ENCODE measurements at regions not wholly inside any gene's neighbourhood (a gene's known extent, or its start where the extent isn't known, plus 50 kb on each side); places are given as distances from the start of the nearest gene placed in this dataset.
A peak's percentile ranks its signal among the peaks of the same experiment; 100 is the strongest.
"Not testable (repeated sequence)": the region's sequence is repeated elsewhere in the genome, so short reads cannot be mapped to it uniquely, and the experiment has no call there.

DNA sequence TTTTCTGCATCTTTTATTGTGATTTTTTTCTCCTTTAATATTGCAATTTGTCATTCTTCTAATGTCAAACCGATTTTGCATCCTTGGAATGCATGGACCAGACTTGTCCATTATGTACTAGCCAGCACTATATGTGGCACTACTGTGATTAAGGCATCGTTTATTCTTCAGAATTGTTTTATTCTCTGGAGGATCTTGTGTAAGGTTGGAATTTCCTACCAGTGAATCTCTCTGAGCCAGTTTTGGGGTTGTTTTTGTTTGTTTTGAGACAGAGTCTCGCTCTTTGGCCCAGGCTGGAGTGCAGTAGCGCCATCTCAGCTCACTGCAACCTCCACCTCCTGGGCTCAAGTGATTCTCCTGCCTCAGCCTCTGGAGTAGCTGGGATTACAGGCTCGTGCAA, 58.5 kb downstream of the IGLL5 start:
- no peak for DNase-seq (ENCODE audit: low spot score)

DNA sequence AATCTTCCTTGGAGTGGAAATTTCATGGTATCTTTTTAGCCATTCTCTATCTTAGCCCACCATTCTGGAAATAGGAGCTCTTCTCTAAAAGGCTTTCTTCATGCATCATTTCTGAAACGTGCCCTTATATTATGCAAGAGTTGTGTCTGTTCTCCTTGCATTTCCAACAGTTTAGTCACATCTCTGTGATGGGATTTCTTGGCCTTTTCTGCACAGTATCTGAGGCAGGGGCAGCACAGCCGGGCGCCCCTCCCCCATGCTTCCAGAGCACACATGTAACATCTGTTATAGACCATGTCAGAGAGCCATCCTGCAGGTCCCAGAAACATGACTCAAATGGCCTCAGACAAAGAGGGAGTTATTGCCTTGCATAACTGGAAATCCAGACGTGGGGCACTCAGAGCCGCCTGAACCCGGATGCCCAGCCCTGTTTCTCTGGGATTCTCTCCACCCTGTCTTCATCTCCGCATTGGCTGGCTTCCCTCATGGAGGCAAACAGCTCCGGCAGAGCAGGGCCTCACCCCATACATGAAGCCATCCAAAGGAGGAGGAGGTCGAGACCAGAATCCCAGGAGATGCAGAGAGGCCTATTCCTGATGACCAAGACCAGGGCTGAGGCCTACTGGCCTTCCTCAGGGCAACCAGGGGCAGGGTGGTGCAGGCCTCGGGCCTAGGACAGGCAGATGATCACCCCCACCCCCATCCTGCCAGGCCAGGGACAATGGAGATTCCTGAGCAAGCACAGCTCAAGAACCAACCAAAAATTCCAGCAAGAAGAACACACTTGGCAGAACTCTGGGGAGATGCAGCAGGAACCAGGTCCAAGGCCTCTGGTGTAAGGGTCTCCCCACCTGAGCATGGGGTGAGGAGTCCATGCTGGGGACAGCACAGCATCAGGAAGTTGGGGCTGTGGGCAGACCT, 61.3 kb downstream of the IGLL5 start:
- no peak for DNase-seq (ENCODE audit: low spot score)

DNA sequence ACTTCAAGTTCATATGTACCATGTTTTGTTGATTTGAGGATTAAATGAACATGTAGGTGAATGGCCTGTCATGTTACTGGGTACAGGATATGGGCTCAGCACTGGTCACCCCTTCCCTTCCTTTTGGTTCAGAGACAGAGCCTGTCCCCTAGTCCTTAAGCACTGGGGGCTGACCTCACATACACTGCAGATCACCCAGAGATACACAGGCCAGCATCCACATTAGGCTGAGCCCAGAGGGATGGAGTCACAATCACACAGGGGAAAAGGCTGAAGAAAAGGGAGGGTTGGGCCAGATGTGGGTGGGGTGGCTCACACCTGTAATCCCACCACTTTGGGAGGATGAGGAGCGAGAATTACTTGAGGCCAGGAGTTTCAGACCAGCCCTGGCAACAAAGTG, 62.3 kb downstream of the IGLL5 start:
- no peak for DNase-seq (ENCODE audit: low spot score)

DNA sequence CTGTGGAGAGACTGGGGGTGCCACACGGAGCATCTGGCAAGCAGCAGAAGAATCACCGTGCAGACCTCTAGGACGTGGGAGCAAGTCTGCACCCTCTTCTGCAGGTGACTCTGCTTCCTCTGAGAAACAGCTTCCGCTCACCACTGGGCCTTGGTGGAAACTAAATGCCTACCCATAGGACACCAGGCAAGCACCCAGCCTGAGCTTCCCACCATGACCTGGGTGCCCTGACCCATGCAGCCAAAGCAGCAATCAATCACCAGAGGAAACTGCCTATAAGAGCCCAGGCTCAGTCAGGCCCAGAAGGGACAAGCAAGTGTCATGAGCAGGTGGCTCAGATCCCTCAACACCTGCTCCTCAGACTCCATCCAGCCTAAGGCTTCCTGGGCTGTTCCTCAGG, 63.4 kb downstream of the IGLL5 start:
- no peak for DNase-seq (ENCODE audit: low spot score)

DNA sequence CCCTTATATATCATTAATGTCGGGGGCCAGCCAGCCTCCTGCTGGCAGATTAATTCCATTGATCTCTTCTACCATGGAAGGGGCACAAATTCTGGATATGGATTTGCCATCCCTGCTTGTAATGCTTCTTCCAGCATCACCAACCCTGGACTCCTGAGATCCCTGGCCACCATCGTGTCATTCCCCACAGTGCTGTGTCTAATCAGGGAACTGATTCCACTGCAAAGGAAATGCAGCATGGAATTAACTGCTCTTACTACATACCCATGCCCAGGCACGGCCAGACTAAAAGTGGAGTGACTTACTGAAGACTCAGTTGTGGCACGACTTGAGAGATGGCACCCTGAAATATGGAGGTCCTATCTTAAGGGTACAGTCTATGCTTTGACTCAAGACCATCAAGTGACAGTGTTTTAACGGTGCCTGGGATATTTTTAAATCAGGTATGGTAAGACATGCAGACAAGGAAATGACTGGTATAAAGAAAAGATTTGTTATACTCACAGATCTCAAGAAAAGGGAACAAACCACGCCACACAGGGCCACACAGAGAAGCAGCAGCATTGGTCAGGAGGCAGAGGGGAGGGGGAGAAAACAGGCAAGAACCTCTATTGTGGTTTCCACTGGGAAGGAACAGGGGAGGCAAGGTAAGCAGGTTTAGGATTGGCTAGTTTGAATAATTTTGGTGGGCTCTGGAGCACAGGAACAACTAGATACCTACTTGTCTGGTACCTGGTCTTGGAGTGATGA, 65.1 kb downstream of the IGLL5 start:
- DNase-seq (ENCODE audit: low spot score) = no peak

DNA sequence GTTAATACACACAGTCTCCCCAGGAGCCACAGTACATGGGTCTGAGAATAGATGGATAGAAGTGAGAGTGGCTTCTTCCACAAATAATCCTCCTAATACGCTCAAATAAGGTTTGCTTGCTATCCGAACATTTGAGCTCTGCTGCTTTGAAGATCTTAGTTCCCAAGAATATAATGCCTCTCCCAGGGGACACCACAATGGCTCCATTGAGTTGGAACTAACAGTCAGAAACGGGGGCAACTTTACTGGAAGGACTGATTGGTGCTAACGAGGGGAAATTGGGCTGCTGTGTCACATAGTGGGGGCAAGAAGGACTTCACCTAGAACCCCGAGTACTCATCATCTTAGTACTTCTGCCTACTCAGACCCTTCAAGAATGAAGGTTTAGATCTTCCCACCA, 66.2 kb downstream of the IGLL5 start:
- DNase-seq (ENCODE audit: low spot score) = no peak

DNA sequence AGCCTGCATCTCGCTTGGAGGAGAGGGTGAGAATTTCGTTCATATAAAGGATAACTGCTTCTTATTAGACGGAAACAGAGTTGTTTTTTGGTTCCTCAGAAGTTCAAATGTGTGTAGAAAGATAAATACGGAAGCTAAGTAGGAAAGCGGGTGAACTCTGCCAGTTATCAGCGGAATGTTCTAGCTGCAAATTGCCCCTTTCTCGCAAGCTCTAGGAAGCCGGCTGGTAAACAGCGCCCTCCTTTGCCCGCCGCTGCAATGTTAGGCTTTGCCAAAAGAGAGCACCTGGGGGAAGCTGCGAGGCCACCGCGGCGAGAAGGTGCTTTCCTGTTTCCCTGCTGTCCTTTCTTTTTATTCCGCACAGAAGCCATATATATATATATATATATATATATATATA, 67.0 kb downstream of the IGLL5 start:
- no peak for DNase-seq (ENCODE audit: low spot score)

DNA sequence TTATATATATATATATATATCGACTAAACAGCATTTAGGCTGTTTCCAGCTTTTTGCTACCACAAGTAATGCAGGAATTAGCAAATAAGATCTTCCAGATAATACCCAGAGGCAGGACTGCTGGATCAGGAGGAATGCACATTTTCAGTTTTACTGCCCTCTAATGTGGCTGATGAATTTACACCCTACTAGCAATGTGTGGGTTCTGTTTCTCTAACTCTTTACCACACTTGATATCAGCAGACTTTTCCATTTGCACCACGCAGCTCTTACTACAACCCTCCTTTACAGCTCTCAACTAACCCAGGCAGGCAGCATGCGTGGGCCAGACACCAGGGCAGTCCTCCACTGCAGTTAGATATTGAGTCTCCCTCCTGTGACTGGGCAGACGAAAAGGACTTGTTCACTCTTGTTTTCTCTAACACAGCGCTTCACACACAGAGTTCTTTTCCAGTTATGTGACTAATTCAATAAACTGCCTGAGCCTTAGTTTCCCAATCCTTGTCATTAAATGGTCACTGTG, 67.7 kb downstream of the IGLL5 start:
- no peak for DNase-seq (ENCODE audit: low spot score)

DNA sequence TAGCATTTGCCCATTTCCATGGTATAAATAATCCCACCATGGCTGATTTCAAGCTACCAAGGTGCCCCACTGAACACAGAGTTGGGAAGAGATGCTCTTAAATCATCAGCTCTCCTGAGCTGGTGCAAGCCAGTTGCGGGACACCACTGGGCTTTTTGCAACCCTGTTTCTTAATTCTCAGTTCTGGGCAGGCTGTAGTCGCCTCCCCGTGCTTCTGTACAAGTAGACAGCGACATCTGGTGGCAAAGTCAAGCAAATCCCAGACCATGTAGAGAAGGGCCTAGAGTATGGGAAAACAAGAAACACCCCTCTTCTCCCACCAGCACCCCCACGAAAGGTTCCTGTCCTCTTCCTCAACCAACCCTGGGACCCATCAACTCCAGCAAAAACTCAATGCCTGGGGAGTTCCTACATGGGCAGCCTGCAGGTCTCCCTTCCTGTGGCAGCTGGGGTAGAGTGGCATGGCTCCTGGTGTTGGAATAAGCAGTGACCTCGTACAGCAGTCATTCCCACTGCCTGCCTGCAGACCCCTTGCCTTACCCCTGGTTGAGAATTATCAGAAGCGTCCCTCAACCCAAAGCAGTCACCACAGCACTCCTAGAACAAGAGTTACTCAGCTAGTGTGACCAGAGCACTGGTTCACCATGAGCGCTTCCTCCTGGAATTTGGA, 68.4 kb downstream of the IGLL5 start:
- peak; percentile 69 for DNase-seq (ENCODE audit: low spot score)

DNA sequence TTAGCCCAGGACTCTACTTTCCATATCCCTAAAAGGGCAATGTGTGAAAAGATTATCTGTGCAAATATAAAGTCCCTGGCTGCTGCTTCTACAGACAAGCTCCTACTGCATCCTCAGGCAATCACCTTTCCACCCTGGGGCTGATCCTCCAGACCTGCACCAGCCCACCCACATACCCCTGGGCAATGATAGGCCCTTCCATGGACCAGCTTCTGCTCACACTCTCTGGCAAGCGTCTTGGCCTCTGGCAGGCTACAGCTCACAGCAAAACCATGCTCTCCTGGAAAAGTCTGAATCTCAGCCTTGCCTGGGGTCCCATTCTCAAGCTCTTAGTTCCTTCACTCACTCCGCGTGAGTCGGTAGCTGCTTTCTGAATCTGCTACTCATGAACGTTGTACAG, 69.5 kb downstream of the IGLL5 start:
- DNase-seq (ENCODE audit: low spot score) = no peak

DNA sequence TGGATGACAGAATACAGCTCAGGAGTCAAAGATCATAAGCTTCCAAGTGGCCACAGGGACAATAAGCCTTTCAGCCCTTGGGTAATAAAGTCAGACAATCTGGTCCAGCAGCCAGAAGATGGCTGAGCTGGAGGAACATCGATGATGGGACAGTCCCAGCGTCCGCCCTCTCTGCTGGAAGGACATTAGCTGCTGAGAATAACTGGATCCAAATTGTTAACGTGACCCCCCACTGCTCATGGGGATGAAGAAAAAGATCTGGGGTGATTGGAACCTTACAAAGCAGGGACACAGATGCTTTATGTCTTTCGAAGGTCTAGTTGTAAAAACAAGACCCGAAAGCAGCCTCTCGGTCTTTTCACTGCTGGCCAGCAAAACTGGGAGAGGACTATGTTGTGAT, 71.0 kb downstream of the IGLL5 start:
- no peak for DNase-seq (ENCODE audit: low spot score)

DNA sequence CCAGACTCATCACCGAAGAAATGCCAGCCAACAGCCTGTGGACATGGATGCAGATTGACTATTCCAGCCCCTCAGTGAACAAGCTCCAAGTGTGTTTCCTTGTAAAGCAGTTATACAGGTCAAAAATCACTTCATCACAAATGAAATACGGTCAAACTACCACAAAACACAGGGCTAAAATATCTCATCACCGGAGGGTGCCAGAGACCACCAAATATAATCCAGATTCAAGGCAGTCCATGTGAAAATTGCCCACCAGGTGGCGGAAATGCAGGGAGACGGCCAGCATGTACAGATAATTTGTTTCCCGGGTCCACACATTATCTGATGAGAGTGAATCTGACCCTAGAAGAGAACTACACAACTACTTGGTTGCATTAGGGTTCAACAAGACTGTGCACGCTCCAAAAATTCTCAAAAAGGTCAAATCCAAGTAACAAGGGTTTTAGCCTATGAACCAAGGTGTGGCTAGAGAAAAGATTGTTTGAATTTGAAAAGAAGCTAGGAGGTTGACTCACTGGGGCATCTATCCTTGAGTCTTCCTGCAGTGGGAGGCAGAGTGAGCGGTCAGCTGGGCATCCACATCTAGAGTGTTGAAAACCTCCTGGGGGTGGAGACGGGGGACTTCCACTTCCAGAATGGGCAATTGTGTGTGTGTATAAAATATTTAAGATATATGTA, 71.7 kb downstream of the IGLL5 start:
- DNase-seq (ENCODE audit: low spot score) = peak; percentile 61

DNA sequence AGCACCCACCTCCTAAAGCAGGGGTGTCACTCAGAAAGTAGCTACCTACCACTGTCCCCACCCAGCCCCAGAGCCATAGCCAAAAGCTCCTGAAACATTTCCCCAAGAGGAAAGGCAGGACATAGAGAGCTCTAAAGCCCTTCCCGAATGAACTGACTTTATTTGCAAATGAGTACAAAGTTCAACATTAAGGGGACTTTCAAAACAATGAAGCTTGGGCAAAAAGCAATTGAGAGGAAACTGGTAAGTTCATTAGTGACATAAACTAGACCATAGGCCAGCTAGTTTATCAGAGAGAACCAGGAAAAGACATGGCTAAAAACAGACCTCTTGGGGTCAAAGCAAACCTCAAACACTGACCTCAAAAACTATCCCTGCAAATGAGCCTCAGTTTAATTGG, 72.7 kb downstream of the IGLL5 start:
- DNase-seq (ENCODE audit: low spot score) = no peak

DNA sequence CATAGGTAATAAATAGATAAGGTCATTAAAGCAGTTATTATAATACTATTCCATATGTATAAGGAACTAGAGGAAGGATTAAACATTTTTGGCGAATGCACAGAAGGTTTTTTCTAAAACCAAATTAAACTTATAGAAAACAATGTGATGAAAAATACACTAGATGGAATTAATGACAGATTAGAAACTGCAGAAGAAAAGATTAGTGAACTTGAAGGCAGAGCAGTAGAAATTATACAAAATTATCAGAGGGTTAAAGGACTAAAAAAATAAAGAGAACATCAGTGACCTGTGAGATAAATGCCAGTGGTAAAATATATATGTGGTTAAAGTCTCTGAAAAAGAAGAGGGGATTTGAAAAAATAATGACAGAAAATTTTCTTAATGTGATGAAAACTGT, 74.0 kb downstream of the IGLL5 start:
- DNase-seq (ENCODE audit: low spot score) = no peak

DNA sequence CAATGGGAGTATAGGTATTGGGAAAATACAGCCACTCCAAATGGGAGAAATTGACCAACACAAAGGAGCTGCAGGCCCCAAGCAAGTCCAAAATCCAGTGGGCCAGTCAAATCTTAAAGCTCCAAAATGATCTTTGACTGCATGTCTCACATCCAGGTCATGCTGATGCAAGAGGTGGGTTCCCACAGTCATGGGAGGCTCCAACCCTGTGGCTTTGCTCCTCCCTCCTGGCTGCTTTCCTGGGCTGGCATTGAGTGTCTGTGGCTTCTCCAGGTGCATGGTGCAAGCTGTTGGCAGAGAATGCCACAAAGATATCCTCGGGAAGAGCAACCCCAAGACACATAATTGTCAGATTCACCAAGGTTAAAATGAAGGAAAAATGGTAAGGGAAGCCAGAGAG, 80.8 kb downstream of the IGLL5 start:
- no peak for DNase-seq (ENCODE audit: low spot score)

DNA sequence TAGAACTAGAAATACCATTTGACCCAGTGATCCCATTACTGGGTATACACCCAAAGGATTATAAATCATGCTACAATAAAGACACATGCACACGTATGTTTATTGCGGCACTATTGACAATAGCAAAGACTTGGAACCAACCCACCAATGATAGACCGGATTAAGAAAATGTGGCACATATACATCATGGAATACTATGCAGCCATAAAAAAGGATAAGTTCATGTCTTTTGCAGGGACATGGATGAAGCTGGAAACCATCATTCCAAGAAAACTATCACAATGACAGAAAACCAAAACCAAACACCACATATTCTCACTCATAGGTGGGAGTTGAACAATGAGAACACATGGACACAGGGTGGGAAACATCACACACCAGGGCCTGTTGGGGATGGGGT, 85.0 kb downstream of the IGLL5 start:
- DNase-seq (ENCODE audit: low spot score) = not testable (repeated sequence)

DNA sequence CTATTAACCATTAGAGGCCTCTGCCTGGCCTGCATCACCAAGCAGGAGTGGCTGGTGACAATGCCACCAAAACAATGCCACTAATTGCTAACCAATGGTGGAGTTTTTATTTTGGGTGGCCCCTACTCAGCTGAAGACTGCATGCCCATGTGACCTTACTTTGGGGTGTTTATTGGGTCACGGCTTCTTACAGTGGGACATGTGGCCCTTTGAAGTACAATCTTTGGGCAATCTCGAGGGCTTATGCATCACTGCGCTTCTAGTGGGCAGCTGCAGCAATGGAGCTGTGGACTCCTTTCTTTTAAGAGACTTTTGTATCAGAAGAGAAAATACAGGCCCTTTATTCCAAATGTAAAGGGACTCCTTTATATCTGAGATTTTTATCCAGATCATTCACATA, 85.7 kb downstream of the IGLL5 start:
- no peak for DNase-seq (ENCODE audit: low spot score)

DNA sequence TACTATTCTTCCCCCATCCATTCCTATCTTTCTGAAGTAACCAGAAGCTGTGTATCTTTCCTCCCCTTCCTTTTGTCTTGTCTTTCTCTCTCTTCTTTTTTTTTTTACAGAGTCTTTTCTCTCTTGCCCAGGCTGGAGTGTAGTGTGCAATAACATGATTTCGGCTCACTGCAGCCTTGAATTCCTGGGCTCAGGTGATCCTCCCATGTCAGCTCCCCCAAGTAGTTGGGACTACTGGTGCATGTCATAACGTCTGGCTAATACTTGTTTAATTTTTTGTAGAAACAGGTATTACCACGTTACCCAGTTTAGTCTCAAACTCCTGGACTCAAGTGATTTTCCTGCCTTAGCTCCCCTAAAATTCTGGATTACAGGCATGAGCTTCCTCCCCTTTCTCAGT, 86.5 kb downstream of the IGLL5 start:
- no peak for DNase-seq (ENCODE audit: low spot score)

DNA sequence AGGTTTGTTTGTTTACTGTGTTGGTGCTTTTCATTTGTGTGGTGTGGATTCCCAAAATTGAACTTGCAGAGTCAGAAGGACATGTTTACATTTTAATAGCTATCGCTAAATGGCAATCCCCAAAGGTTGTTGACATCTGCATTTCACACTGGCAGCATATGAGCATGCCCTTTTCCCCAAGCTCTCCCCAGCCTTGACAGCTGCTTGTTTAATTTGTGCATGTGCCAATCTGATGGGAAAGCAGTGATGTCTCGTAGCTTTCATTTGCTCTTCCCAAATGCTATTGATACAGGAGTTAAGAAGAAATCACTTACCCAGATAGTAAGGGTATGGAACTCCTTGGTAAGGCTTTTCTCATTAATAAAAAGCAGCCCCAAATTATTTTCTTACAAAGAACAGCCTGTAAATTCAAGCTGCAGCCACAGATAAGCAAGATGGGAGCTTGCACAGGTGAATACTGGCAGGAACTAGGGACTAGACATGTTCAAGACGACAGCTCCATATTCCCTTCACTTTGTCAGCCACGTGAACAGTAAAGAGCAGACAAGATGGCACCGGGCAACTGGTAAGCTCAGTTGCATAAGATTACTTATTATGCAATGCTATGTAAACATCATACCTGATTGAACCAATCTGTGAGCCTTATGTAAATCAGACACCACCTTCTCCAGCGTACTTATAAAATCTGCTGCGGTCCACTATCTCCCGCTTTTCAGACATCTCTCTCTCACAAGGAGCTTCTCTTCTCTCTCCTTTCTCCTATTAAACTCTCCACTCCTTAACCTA, 87.4 kb downstream of the IGLL5 start:
- DNase-seq (ENCODE audit: low spot score) = no peak

DNA sequence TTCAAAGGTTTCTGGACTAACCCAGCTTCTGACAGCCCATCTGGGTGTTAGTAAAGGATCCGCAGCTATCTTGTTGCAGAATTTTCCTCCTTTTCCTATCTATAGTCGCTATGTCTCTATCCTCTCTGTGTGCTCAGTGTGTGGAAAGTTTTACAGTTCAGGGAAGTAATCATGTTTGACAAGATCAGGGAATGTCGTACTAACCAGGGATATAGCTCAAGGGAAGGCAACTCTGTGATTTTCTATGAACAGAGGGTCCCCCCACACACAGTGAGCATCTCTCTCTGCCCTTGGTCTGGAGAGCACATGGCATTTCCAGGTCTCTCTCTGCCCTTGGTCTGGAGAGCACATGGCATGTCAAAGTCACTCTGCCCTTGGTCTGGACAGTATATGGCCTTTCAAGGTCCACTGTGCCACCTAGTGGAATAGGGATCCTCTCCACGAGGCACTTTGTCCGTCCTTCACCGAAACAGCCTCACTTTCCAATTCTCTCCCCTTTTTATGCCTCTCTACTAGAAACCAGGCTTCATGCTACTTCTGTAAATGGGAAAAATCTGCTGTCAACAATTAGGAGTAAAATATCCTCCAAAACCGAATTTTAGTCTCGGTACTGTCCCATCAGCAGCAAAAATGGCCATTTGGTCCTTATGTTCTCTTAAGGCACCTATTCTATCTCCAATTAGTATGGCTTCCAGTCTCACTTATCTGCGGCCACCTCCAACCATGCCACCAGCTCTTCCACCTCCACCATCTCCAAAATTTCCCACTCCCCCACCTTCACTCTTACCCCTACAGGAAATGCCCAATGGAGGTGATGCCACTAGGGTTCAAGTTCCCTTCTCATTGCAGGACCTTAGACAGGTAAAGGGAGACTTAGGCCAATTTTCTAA, 88.7 kb downstream of the IGLL5 start:
- no peak for DNase-seq (ENCODE audit: low spot score)

Data from CD4-positive, alpha-beta T cell treated with Interleukin-6 at 100 ng/mL for 8 hours (primary cell).